ENCODE measurements at regions not wholly inside any gene's neighbourhood (a gene's known extent, or its start where the extent isn't known, plus 50 kb on each side); places are given as distances from the start of the nearest gene placed in this dataset.

- Histone ChIP-seq H3K4me1 (no peaks in the 10 kb centered on the region), H3K36me3 (no peaks in the 10 kb centered on the region), H3K4me3 (no peak overlapping the region), H3K27ac (no peak overlapping the region), H3K9me3 (no peaks in the 10 kb centered on the region), H3K27me3 (no peaks in the 10 kb centered on the region)
- intact Hi-C loops (cut with DNase I): no loop called here
- DNase-seq (no peak), ATAC-seq (no peak)
- TF ChIP-seq CTCF (IDR thresholded peaks at IDR 0.05): no peak
Observed at GRCh38 chr3:27661797-27662196, 60.3 kb downstream of the EOMES start.

GRCh38 chr3:27659279-27660021 lies 62.7 kb downstream of the EOMES start:
- H3K9me3 ChIP-seq: no peaks in the 10 kb centered on the region
- no peak overlapping the region for H3K4me3 ChIP-seq
- H3K4me1 ChIP-seq: no peaks in the 10 kb centered on the region
- TF ChIP-seq CTCF (IDR thresholded peaks at IDR 0.05): peak; percentile 87
- ATAC-seq (peak; percentile 90), DNase-seq (peak; percentile 79)
- H3K27ac ChIP-seq: no peak overlapping the region
- H3K36me3 ChIP-seq: no peaks in the 10 kb centered on the region
- H3K27me3 ChIP-seq: no peaks in the 10 kb centered on the region
- intact Hi-C loops (cut with DNase I): no loop called here

GRCh38 chr3:27658741-27659140 lies 63.4 kb downstream of the EOMES start:
- H3K4me3 ChIP-seq: no peak overlapping the region
- H3K27ac ChIP-seq: no peak overlapping the region
- H3K4me1 ChIP-seq: no peaks in the 10 kb centered on the region
- intact Hi-C loops (cut with DNase I): no loop called here
- no peaks in the 10 kb centered on the region for H3K9me3 ChIP-seq
- H3K27me3 ChIP-seq: no peaks in the 10 kb centered on the region
- ATAC-seq (no peak), DNase-seq (no peak)
- no peak for TF ChIP-seq CTCF (IDR thresholded peaks at IDR 0.05)
- H3K36me3 ChIP-seq: no peaks in the 10 kb centered on the region

- DNase-seq (no peak), ATAC-seq (no peak)
- H3K9me3 ChIP-seq: no peaks in the 10 kb centered on the region
- H3K36me3 ChIP-seq: no peaks in the 10 kb centered on the region
- TF ChIP-seq CTCF (IDR thresholded peaks at IDR 0.05): no peak
- no peak overlapping the region for H3K4me3 ChIP-seq
- H3K4me1 ChIP-seq: no peaks in the 10 kb centered on the region
- intact Hi-C loops (cut with DNase I): no loop called here
- H3K27me3 ChIP-seq: no peaks in the 10 kb centered on the region
- no peak overlapping the region for H3K27ac ChIP-seq
Observed at GRCh38 chr3:27657871-27658270, 64.3 kb downstream of the EOMES start.

- no peaks in the 10 kb centered on the region for H3K4me1 ChIP-seq
- H3K9me3 ChIP-seq: no peaks in the 10 kb centered on the region
- no peak for DNase-seq
- H3K36me3 ChIP-seq: no peaks in the 10 kb centered on the region
- H3K4me3 ChIP-seq: no peak overlapping the region
- no peak for ATAC-seq
- no peak for TF ChIP-seq CTCF (IDR thresholded peaks at IDR 0.05)
- no peaks in the 10 kb centered on the region for H3K27me3 ChIP-seq
- intact Hi-C loops (cut with DNase I): no loop called here
- no peak overlapping the region for H3K27ac ChIP-seq
Observed at GRCh38 chr3:27657404-27657803, 64.7 kb downstream of the EOMES start.

GRCh38 chr3:27656790-27657189 lies 65.3 kb downstream of the EOMES start:
- ATAC-seq (no peak), DNase-seq (no peak)
- H3K4me1 ChIP-seq: no peaks in the 10 kb centered on the region
- H3K27me3 ChIP-seq: no peaks in the 10 kb centered on the region
- H3K9me3 ChIP-seq: no peaks in the 10 kb centered on the region
- intact Hi-C loops (cut with DNase I): no loop called here
- H3K36me3 ChIP-seq: no peaks in the 10 kb centered on the region
- no peak overlapping the region for H3K4me3 ChIP-seq
- no peak for TF ChIP-seq CTCF (IDR thresholded peaks at IDR 0.05)
- no peak overlapping the region for H3K27ac ChIP-seq
